ENCODE measurements at regions not wholly inside any gene's neighbourhood (a gene's known extent, or its start where the extent isn't known, plus 50 kb on each side); places are given as distances from the start of the nearest gene placed in this dataset.
A peak's percentile ranks its signal among the peaks of the same experiment; 100 is the strongest.

GRCh38 chr4:111847296-111848008 is 297.8 kb upstream of the FAM241A start:
- no peak overlapping the region for H2BK120ac ChIP-seq (ENCODE audit: low read depth, low read length)
- H2AFZ ChIP-seq (replicated peaks; ENCODE audit: low read length, poor library complexity): no peak overlapping the region
- H2AK9ac ChIP-seq (replicated peaks; ENCODE audit: low read depth, low read length, poor library complexity): no peak overlapping the region
- no peak overlapping the region for H2BK5ac ChIP-seq (ENCODE audit: low read depth, low read length, poor library complexity, severe bottlenecking)
- H4K20me1 ChIP-seq (ENCODE audit: insufficient read depth, low read length): no peaks in the 10 kb centered on the region
- H3K4ac ChIP-seq (ENCODE audit: low read depth, low read length): no peak overlapping the region
- H3K9ac ChIP-seq (ENCODE audit: low read depth, low read length): no peak overlapping the region
- TF ChIP-seq MXI1 (IDR thresholded peaks at IDR 0.05; ENCODE audit: borderline replicate concordance, low read depth, low read length) (no peak), CTCF (conservative IDR thresholded peaks at IDR 0.05; ENCODE audit: low read depth, low read length) (0 out of 2 replicates have a peak, but pooled peaks have one; percentile 12), POLR2A (IDR thresholded peaks at IDR 0.05; ENCODE audit: low read depth, low read length) (no peak), USF2 (IDR thresholded peaks at IDR 0.05; ENCODE audit: low read depth, low read length) (no peak)
- in situ Hi-C loops (cut with MboI; ENCODE audit: low sequenced_read_pairs): no loop called here
- H4K8ac ChIP-seq (ENCODE audit: low read depth in 2 of 2, low read length in 2 of 2): no peak overlapping the region
- no peak overlapping the region for H3K4me3 ChIP-seq (ENCODE audit: insufficient read depth, low read depth, low read length)
- H3K23ac ChIP-seq (ENCODE audit: low read depth, low read length): no peak overlapping the region
- no peaks in the 10 kb centered on the region for H3K36me3 ChIP-seq (ENCODE audit: control insufficient read depth, insufficient read depth, low read length)
- WGBS, 2 experiments (ENCODE audit: extremely low coverage in 2 of 2, insufficient read length in 1 of 2): no CpG with 5 or more reads among the region's 5 CpGs
- no peak overlapping the region for H3K18ac ChIP-seq (ENCODE audit: low read depth, low read length)
- H3K4me2 ChIP-seq (ENCODE audit: low read depth, low read length): no peak overlapping the region
- H3K27me3 ChIP-seq (ENCODE audit: control insufficient read depth, insufficient read depth, low read length): no peaks in the 10 kb centered on the region
- POLR2A ChIA-PET (ENCODE audit: unreplicated experiment): no interaction called here
- CTCF ChIA-PET: interaction anchor here (0.6 to 1.5 kb wide), 2 partner anchors 10 to 12 kb away, joined by 3 to 4 read pairs; no protein-coding TSS in a partner anchor
- no peak overlapping the region for H3K14ac ChIP-seq (replicated peaks; ENCODE audit: low read depth, low read length)
- no peak overlapping the region for H3K56ac ChIP-seq (ENCODE audit: extremely low read depth, insufficient read depth, low read length)
- H3K27ac ChIP-seq (ENCODE audit: insufficient read depth, low read length): no peak overlapping the region
- no peaks in the 10 kb centered on the region for H3K4me1 ChIP-seq (ENCODE audit: control insufficient read depth, insufficient read depth, low read length)
- no peak overlapping the region for H4K5ac ChIP-seq (ENCODE audit: low read depth, low read length)
- dilution Hi-C loops (cut with HindIII; ENCODE audit: low sequenced_read_pairs, unreplicated experiment): no loop called here
- ATAC-seq (ENCODE audit: low read depth) (no peak), DNase-seq (no peak)
- H3K79me1 ChIP-seq (ENCODE audit: low read depth in 1 of 2, low read length in 2 of 2): no peaks in the 10 kb centered on the region
- no peaks in the 10 kb centered on the region for H3K9me3 ChIP-seq (ENCODE audit: control insufficient read depth, insufficient read depth, low read length)
- H4K91ac ChIP-seq (ENCODE audit: insufficient read depth, low read depth, low read length): no peak overlapping the region
- no peaks in the 10 kb centered on the region for H3K9me1 ChIP-seq (ENCODE audit: insufficient read depth, low read length)
- H2BK15ac ChIP-seq (ENCODE audit: low read depth, low read length): no peak overlapping the region
- H2BK20ac ChIP-seq (ENCODE audit: low read depth, low read length): no peak overlapping the region
- H2AK5ac ChIP-seq (ENCODE audit: low read depth, low read length): no peak overlapping the region
- no TSS peak for BruUV-seq (replicated peaks)
- intact Hi-C loops (cut with micrococcal nuclease): no loop called here

All from IMR-90 (cell line).